GM21447 (cell line): ENCODE measurements at regions not wholly inside any gene's neighbourhood (a gene's known extent, or its start where the extent isn't known, plus 50 kb on each side); places are given as distances from the start of the nearest gene placed in this dataset.
"Not testable (repeated sequence)": the region's sequence is repeated elsewhere in the genome, so short reads cannot be mapped to it uniquely, and the experiment has no call there.

Experiments used
- ATAC-seq: cut with Tn5 transposase; IDR thresholded peaks from one replicate; pipeline ENCODE4 v1.9.1; 2021; ENCODE audit not compliant: unreplicated experiment

DNA sequence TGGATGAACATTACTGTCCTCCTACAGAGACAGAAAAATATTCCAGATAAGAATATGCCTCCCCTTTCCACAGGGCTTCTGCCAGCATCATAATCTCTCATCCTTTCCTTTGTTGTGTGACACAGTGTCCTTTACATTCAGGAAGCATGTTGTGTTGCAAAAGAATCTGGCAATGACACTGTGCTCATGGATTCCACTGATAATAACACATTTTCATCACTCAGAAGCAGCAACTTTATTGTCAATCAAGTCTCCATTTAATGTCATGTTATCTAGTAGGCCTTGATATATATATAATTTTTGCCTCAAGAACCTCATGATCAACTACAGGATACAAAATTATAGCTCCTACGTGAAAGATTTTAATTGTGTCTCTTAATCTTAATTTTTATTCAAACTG lies 833.9 kb downstream of the FSTL5 start:
- ATAC-seq: no peak

DNA sequence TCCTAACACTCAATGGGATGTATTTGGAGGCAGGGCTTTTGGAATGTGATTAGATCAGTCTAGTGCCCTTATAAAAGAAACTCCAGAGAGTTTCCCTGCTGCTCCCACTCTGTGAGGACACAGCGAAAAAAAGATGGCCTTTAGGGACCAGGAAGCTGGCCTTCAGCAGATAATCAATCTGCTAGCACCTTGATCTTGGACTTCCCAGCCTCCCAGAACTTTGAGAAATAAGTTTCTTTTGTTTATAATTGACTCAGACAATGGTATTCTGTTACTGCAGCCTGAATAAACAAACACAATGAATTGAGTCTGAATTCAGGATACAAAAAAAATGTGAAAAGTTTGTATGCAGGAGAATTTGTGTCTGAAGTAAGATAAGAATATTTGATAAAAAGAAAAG lies 842.1 kb downstream of the FSTL5 start:
- ATAC-seq: no peak

DNA sequence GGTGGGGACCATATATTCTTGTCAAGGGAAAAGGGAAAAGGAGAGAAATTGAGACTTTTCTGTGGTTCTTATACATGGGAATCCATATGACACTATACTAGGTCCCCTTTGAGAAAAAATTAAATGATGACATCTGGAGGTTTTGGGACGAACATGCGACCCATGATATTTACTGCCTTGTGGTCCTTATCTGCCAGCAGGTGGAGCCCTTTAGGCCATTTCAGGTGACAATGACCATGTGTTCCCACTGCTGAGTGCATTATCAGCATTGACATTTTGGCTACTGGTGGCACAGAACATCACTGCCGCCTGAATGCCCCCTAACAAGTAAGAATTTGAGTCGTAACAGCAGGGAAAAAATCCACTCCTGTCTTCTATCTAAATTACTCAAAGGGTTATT lies 843.4 kb downstream of the FSTL5 start:
- ATAC-seq: no peak

DNA sequence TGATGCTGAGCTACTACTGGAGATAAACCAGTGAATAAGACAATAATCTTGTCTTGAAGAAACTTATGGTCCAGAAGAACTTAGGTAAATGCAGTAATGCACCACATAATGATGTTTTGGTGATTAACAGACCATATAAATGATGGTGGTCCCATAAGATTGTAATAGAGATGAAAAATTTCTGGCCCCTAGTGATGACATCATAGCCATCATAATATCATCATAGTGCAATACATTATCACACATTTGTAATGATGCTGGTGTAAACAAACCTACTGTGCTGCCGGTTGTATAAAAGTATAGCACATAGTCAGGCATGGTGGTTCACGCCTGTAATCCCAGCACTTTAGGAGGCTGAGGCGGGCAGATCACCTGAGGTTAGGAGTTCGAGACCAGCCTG lies 846.8 kb downstream of the FSTL5 start:
- no peak for ATAC-seq

DNA sequence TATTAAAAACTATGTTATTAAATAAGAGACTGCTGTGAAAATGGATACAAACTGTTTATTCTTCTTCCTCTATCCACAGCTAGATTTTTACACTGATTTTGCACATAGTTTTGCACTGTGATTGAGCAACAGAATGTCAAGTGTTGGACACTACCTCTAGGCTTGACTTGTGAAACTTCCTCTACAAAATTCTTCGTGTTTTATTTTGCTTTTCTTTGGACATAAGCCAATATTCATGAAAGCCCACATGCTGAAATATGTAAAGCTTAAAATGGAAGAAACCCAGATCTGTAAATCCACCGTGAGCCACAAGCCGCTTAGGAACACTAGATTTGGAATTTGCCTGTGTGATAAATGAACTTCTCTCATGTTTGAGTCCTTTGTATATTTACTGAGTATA lies 849.4 kb downstream of the FSTL5 start:
- ATAC-seq: no peak

DNA sequence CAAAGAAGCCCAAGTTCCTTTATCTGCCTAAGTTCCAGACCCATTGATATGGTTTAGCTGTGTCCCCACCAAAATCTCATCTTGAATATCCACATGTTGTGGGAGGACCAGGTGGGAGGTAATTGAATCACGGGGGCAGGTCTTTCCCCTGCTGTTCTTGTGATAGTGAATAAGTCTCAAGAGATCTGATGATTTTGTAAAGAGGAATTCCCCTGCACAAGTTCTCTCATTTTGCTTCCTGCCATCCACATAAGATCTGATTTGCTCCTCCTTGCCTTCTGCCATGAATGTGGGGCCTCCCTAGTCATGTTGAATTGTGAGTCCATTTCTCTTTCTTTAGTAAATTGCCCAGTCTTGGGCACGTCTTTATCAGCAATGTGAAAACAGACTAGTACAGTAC lies 860.2 kb downstream of the FSTL5 start:
- no peak for ATAC-seq

DNA sequence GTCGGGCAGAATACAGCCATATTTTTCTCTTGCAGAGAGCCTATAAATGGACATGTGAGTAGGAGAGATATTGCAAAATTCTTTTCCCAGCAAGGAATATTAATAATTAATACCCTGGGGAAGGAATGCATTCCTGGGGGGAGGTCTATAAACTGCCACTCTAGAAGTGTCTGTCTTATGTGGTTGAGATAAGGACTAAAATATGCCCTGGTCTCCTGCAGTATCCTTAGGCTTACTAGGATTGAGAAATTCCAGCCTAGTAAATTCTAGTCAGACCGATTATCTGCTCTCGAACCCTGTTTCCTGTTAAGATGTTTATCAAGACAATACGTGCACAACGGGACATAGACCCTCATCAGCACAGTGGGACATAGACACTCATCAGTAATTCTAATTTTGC lies 872.6 kb downstream of the FSTL5 start:
- no peak for ATAC-seq

DNA sequence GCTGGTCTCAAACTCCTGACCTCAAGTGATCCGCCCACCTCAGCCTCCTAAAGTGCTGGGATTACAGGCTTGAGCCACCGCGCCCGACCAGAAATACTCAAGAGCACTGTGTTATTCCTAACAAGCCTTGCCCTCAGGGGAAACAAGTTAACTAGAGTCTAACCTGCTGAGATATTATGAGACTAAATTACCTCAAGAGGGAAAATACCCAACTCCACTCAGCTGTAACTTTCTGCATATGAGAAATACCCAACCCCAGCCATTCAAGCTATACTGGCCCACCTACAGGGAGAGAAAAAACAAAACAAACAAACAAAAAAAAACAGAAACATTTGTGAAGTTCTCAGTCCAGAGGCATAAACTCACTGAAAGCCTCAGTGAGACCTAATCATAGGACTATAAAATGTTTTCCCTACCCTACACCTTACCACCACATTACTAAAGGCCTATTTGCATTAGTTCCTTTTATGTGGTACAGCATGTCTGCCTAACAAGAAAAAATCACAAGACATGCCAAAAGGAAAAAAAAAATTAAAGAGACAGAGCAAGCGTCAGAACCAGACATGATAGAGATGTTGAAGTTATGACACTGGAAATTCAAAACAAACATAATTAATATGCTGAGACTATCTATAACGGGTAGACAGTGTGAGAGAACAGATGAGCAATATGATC lies 876.0 kb downstream of the FSTL5 start:
- ATAC-seq: no peak

DNA sequence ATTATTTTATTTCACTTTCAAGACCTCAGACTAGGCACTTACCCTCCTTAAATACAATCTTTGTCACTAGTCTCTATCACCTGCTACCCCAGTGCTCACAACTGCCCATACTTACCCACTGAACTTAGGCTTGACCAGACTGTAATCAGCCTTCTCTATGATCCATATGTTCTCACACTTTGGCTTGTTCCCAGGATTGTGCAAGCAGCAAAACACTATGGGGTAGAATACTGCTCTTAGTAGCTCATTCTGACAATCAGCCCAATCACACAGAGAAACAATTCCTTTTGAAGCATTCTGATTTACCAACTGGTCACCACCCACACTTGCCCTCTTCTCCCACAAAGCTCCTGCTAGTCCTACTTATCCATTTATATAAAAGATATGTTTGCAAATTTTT lies 878.3 kb downstream of the FSTL5 start:
- ATAC-seq: no peak

DNA sequence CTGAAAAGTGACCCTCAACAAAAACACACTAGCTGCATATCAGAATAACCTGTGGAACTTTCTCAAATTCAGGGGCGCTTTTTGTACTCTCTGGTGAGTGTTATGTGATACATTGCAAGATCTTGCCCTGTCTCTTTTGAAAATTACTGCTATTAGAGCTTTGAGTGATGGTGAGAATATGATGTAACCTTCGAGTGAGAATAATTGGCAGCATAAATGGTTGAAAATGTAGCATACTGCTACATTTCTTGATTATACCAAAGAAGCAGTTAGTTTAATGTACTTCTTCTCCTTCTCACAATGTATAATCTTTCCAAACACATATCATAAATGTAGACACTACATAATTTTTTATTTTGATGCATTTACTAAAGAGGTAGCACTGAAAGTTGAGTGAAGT lies 882.9 kb downstream of the FSTL5 start:
- ATAC-seq: no peak

DNA sequence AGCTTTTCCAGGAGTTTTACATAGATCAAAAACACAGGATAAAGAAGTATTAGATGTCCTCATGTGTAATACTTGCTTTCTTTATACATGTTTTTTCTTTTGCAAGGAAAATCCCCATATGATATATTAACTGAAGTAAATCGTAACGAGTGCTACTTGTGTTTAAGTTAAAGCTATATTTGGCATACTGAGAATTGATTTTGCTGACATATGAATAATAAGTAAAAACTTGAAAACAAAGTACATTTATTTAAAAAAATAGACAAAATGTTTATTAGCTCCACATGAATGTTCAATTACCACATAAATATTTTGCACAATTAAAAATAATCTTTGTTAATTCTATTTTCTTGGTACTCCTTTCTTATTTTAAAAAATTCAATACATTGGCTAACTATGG lies 884.7 kb downstream of the FSTL5 start:
- ATAC-seq: no peak

DNA sequence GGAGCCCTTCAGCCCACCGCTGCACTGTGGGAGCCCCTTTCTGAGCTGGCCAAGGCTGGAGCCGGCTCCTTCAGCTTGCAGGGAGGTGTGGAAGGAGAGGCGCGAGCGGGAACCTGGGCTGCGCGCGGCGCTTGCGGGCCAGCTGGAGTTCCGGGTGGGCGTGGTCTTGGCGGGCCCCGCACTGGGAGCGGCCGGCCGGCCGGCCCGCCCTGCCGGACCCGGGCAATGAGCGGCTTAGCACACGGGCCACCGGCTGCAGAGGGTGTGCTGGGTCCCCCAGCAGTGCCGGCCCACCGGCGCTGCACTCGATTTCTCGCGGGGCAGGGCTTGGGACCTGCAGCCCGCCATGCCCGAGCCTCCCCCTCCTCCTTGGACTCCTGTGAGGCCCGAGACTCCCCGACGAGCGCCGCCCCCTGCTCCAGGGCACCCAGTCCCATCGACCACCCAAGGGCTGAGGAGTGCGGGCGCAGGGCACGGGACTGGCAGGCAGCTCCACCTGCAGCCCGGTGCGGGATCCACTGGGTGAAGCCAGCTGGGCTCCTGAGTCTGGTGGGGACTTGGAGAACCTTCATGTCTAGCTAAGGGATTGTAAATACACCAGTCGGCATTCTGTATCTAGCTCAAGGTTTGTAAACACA lies 886.5 kb downstream of the FSTL5 start:
- not testable (repeated sequence) for ATAC-seq

DNA sequence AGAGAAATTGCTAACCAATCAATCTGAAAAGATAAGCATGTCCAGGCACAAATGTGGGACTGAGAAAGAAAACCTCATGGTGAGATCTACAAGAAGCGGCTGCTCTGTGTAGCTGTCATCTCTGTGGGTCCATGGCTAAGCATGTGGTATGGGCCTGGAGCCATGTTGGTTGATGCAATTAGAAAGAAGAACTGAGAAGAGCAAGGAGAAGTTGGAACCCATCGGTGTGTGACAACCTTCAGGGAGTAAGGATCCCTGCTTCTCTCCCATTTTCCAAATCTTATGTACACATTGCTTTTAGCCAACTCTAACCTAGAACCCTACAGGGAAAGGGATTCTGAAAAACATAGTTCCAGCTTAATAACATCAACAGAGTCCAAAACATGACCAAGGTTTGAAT lies 890.2 kb downstream of the FSTL5 start:
- ATAC-seq: no peak

DNA sequence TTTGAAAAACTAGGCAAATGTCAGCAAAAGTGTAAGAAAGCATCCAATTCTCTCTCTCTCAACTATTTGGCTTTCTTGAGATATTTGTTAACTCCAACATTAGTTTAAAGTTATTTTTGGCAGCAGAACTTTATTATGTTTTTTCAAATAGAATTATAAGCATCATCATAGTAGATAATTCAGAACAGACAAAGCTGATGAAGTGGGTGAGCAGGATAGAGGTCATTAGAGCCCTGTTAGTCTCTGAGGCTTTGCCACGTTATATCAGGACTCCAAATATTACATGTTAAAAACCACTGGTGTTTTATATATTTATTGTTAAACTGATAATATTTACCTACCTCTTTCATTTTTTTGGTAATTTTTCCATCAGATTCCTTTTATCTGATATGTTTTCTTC lies 903.0 kb downstream of the FSTL5 start:
- ATAC-seq: no peak

DNA sequence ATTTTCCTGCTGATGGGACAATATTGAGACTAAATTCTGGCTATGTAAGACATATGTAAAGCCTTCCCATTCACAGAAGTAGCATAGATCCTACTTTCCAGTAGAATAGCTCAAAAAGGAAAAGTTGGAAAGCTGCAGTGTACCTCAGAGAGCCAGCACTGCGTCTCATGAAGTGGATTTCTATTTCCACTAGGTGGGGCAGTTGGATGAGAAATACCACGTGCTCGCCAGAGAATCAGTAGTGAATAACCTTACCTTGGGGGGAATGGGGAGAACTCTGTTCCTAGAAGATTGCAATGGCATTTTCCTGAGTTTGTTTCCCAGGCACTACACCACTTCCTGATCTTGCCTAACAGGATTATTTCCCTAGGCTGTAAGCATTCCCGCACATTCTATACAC lies 907.1 kb downstream of the FSTL5 start:
- ATAC-seq: no peak

DNA sequence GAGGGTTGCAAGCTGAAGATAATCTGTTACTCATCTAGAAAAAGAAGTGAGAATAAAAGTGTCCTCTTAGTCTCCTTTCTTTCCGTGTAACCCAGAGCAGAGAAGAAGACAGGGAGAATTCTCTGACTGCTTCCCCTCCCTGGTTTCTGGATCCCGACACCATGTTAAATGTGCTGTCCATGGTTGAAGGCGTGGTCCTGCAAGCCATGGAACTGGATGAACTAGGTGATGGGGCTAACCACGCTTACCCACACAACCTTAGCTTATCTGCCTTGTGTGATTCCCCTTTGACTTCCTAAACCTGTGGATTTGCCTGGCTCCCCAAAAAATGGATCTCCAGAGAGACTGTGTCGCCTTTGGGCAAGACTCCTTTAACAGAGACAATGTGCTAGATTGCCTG lies 907.6 kb downstream of the FSTL5 start:
- no peak for ATAC-seq

DNA sequence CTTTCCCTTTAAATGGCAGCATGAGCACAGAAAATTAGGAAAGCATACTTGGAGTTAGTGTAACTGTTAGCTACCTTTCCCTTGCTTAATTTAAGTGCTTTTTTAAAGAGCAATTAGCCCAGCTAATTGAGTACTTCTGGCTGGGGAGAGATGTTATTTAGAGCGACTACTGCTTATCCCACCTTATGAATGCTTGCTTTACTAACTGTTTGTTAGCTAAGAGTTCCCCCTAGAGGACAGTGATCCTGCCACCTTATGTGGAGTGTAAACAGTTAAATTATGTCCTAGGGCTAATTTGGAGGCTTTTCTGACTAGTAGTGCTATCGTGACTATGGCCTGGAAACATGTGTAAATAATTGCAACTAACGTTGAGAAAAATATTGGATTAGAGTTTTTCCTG lies 909.4 kb downstream of the FSTL5 start:
- ATAC-seq: no peak

DNA sequence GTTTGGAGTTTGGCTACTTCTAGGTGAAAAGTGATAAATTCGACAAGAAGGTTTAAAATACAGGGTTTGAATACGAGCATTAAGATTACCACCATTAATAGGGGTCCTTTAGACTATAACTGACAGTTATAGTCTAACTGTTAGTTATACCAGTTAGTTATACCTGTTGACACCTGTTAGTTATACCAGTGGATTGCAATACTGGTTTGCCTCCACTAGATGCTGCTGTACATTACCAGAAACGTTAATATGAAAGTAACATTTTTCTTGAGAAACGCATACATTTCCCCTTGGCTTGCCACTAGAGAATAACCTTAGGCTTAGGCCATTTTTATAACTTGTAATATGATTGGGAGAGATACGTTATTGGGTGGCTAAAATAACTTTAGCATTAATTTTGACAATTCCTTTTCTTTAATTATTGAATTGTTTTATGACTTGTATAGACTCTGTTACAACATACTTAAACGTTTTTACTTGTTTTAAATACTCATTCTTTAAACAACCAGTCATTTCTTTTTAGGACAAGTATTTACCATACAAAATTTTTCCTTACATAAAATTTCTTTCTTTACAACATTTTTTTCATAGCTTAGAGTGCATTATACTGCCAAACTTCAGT lies 911.2 kb downstream of the FSTL5 start:
- peak; percentile 68 for ATAC-seq

DNA sequence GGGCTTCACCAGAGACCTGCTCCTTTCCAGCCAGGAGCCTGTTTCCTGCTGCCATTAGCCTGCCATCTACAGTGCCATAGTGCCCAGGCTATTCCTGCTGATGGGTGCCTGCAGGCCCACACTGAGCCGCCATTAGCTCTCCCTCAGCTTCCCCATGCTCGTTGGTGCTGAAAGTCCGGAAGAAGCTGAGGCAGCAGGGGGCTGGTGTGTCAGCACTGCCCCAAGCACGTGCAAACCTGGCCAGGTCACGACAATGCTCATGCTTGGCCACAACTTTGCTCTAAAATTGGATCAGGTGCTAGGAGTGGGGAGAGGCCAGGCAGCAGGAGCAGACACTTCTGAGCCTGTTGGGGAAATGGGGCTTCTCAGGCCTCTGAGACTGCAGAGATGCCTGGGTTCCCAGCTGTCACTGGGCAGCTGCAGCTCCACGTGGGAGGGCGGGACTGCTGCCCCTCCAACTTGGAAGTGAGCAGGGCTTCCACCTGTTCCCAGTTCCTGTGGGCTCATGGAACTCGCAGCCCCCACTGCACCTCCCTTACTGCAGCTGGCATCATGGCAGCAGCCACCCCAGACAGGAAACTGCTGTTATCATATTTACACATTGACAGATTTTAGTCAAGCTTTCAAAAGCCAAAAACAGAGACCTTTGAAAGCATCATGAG lies 913.9 kb downstream of the FSTL5 start:
- ATAC-seq: no peak

DNA sequence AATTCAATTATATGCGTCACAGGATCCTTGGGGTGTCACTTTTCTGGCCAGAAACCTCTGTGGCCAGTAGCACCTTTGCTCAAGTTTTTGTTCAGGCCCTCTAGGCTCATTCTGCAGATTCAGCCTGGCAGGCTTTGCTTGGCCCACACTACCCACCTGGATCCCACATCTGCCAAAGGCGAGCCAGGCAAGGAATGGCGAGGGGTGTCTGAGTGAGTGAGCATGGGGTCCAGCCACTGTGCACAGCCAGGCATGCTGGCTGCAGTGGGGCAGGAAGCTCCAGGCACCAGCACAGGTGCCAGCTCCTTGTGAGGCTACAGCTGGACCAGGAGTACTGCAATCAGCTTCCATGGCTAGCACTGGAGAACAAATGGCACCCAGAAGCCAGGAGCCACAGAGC lies 914.9 kb downstream of the FSTL5 start:
- ATAC-seq: no peak

DNA sequence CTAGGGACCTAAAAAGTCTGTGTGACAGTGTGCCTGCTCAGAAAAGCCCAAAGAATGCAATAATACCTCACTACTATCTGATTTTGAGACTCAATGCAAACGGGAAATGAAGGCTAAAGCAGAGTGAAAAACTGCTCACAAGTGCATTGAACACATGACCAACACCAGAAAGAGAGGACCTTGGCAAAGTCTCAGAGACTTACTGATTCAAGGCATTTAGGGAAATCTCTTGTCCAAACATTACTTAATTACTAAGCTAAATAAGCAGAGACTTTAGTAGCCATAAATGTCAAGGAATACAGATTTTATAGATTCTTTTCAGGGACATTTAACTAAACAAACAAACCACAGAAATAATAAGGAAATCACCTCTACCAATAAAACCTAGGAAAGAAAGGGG lies 916.0 kb downstream of the FSTL5 start:
- ATAC-seq: no peak

DNA sequence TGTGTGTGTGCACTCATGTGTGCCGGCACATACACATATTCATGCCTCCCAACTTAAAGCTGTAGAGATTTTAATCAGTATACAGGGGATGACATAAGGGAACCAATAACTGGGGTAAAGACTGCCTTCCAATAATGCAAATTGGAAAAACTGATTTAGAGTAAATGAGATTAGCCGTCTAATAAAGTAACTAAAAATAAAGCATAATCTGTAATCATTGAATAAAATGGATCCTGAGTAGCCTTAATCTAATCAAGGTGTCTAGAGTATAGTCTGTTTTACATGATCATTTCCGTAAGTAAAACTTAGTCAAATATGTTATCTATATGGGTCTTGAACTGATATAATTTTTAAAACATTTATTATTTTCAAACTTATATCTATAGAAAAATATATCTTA lies 925.8 kb downstream of the FSTL5 start:
- no peak for ATAC-seq
